GM18517 (cell line): ENCODE measurements at regions not wholly inside any gene's neighbourhood (a gene's known extent, or its start where the extent isn't known, plus 50 kb on each side); places are given as distances from the start of the nearest gene placed in this dataset.
"Not testable (repeated sequence)": the region's sequence is repeated elsewhere in the genome, so short reads cannot be mapped to it uniquely, and the experiment has no call there.

Source experiments
- ATAC-seq: cut with Tn5 transposase; IDR thresholded peaks from one replicate; pipeline ENCODE4 v1.9.1; 2021; ENCODE audit warnings: mild to moderate bottlenecking, moderate library complexity; ENCODE audit not compliant: unreplicated experiment

- no peak for ATAC-seq
These were observed 135.1 kb upstream of the RFX3 start for GRCh38 chr9:3660936-3661335.

DNA sequence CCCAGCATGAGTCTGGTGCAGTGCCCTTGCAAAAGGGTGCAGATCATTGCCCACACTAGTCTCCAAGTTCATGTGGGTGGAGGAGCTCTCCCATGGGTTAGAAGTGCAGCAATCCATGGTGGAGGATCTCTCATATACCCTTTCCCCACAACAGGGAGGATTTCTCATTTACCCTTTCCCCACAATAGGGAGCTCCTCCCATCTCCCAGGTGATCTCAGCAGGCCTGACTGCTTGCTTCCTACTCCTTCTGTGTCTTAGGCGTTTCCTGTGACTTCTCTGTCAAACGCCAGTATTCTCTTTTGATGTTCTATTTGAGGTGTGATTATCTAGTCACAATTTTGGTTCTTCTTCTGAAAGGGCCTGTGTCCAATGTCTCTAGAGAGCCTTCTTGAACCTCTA is 133.8 kb upstream of the RFX3 start:
- no peak for ATAC-seq

GRCh38 chr9:3658964-3659363 is 133.2 kb upstream of the RFX3 start:
- ATAC-seq, result no peak

DNA sequence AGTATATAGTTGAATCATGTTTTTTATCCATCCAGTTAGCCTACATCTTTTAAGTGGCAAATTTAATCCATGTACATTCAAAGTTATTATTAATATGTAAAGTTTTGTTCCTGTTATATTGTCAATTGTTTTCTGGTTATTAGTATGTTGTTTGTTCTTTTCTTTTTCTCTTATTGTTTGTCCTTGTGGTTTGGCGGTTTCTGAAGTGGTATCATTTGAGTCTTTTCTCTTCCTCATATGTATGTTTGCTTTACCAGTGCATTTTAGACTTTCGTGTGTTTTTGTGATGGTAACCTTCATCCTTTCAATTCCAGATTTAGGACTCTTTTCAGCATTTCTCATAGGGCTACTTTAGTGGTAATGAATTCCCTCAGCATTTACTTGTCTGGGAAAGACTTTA is 130.4 kb upstream of the RFX3 start:
- peak; percentile 52 for ATAC-seq

- ATAC-seq, result peak; percentile 50
These were observed 125.3 kb upstream of the RFX3 start for GRCh38 chr9:3650994-3651622.

DNA sequence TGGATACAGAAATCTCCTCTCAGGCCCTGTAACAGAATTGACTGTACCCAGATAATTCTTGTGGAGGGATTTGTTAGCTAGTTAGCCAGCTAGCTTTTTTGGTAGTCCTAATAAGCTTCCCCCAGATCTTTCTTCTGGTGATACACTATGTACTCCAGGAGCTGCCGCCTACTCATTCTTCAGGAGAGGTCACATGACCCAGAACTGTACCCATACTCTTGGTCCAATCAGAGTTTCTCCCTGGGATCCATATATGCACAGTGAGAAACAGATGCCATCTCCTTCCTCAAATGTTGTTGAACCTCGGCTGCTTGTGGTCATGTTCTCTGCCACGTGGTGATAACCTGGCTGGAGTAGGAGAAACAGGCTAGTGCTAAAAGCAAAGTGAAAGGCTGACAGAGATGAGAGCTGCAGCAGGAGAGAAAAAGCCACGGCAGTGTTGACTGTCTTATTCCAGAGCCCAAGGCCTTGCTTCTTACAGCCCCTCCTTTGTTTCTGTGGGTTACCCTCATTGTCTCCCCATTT is 123.0 kb upstream of the RFX3 start:
- ATAC-seq, result no peak

DNA sequence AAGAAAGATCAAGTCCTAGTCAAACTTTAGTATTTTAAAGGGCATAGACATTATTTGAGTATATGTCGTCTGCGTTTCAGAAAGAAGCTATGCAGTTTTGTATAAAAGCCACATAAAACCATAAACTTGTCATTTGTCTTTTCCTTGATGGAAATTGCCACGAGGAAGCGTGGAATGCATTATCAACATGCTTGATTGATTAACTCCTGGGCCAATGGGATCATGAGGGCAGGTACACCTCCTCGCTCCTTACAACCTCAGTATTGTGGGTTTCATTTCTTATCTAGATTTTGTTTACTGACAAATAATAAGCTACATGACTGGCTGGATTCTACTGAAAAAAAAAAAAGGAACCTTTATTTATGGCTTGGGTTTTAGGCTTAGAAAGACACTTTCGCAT is 122.5 kb upstream of the RFX3 start:
- ATAC-seq, result no peak

GRCh38 chr9:3647652-3648051 is 121.9 kb upstream of the RFX3 start:
- no peak for ATAC-seq

DNA sequence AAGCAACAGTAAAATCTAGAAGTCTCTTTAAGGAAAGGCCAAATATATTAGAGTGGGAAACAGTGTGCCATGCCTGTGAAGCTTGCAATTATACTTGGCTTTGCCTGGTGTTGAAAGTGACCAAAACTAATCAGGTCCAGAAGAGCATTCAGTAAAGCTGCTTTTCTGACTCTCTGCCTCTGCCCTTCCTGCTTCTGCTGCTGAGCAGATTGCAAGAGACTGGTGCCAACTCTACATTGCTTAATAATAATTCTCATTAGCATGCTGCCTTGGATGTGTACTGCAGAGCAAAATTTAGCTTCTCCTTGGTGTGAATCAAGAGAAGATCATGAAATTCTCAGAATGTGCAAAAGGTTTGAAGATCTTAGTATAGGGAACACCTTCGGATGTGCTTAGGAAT is 120.4 kb upstream of the RFX3 start:
- ATAC-seq, result no peak

- not testable (repeated sequence) for ATAC-seq
These were observed 116.3 kb upstream of the RFX3 start for GRCh38 chr9:3642075-3642474.

DNA sequence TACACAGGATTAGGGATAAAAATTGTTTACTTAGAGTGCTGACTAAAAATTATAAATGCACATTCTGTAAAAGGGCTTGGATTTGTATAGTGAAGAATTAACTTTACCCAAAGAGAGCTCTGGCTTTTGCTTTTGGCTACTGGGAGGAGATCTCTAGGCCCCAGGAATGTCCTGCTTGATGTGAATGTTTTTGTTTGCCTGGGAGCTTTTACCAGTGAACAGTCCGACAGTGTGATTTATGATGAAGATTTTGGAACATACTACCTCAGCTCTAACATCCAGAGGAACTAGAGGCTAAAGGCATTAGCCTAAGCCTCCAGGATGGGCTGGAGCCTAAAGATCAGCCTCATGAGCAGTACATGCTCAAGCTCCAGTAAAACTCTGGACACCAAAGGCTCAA is 103.7 kb upstream of the RFX3 start:
- no peak for ATAC-seq

DNA sequence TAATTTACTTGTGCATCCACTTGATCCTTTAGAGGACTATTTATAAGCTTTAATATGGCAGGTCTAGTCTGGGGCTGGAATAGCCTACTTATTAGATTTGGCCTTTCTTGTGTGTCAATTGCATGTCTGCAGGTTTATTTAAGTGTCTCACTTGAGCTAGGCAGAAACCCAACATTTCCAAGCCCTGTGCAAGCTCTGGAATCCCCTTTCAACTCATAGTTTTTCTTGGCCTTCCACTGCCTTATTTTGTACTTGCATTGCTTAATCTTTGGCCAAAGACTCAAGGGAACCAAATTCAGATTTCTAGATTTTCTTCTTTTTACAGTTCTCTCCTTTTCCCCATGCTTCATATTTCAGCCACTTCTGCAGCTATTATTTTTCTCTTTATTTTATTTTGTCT is 102.4 kb upstream of the RFX3 start:
- no peak for ATAC-seq

- ATAC-seq, result peak; percentile 86
These were observed 82.2 kb upstream of the RFX3 start for GRCh38 chr9:3608011-3608410.

- no peak for ATAC-seq
These were observed 74.9 kb upstream of the RFX3 start for GRCh38 chr9:3600672-3601071.

DNA sequence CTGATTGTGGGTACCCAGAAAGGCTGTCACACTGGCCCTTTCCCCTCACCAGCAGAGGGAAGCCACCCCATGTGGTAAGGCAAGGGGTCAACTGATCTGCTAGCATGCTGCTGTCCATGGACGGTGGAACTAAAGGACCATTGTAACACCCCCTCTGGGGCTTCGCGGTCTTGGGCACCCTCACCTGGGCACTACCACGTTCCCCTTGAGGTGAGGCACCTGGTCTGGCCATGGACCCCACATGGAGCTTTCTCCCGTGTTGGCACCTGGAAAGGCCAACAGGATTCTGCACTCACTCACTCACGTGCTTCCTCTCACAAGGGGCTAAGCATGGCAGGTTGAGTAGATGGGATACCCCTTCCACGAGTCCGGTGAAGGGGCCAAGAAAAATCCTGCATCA is 72.0 kb upstream of the RFX3 start:
- ATAC-seq, result no peak

DNA sequence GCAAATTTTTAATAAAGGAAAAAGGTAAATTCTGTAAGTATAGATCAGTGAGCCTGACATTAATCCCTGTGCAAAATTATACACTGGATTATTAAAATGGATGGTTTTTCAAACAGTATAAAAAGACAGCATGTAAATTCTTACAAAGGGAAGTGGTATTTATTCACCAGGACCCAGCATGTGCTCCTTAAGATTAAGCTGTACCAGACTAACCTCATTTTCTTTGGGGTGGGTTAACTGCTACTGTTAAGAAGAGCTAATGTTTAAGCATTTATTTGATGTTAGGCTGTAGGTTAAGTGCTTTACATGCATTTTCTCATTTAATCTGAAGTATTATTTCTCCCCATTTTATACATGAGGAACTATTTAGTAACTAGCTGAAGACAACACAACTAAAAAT is 60.3 kb upstream of the RFX3 start:
- no peak for ATAC-seq

DNA sequence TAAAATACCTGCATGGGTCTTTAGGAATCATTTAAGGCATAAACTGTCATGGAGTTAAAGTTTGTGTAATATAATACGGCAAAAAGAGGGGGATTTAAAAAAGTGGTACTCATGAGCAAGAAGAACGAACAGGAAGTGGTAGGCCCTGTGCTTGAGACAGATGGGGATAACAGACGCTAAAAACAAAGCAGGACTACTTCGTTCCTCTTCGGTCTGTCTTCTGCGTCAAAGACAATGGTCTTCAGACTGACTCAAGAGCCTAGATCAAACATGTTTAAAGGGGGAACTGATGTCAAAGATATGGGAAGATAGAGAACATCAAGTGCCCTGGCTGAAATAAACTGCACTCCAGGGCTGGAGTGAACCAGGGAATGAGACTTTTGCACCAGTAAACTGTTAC is 59.8 kb upstream of the RFX3 start:
- ATAC-seq, result no peak

- ATAC-seq, result no peak
These were observed 53.0 kb upstream of the RFX3 start for GRCh38 chr9:3578786-3579185.

DNA sequence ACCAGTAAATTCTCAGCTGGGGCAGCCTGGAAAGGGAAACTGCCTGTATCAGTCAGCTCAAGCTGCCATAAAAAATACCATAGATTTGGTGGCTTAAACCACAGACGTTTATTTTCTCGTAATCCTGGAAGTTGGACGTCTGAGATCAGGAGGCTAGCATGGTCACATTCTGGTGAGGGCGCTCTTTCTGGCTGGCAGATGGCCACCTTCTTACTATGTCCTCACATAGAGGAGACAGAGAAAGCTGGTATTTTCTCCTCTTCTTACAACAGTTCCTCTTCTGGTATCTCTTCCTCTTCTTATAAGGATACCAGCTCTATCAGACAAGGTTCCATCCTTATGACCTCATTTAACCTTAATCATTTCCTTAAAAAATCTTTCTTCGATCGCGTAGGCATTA is 50.5 kb upstream of the RFX3 start:
- no peak for ATAC-seq

GRCh38 chr9:3575821-3576220 is 50.0 kb upstream of the RFX3 start:
- no peak for ATAC-seq
